ENCODE measurements at regions not wholly inside any gene's neighbourhood (a gene's known extent, or its start where the extent isn't known, plus 50 kb on each side); places are given as distances from the start of the nearest gene placed in this dataset.

DNA sequence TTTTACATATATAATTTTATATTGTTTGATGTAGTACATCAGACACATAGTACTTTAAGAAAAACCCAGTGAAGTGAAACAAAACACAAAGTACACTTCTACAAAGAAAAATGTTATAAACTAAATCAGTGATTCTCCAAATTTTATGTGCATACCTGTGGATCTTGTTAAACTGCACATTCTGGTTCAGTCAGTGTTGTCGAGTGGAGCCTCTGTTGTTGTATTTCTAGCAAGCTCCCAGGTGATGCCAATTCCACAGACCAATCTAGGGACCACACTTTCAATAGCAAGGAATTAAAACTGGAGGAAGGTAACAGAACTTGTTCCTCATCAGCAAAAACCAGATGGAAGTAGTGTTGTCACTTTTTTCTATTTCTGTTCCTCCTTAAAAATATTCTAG lies 183.8 kb upstream of the CD180 start:
- Histone ChIP-seq H3K4me3 (no peak overlapping the region), H3K9me3 (replicated peaks; ENCODE audit: control insufficient read depth, insufficient read depth, low read length) (no peaks in the 10 kb centered on the region), H3K4me1 (ENCODE audit: control insufficient read depth, insufficient read depth, low read length) (no peaks in the 10 kb centered on the region), H3K9ac (ENCODE audit: control insufficient read depth, insufficient read depth, low read length) (no peak overlapping the region), H3K27ac (ENCODE audit: control insufficient read depth, insufficient read depth) (no peak overlapping the region), H4K20me1 (ENCODE audit: control insufficient read depth, insufficient read depth) (no peaks in the 10 kb centered on the region), H3K4me2 (ENCODE audit: control insufficient read depth, insufficient read depth) (no peak overlapping the region), H3K79me2 (ENCODE audit: control insufficient read depth, insufficient read depth, low read length) (no peaks in the 10 kb centered on the region), H2AFZ (ENCODE audit: control insufficient read depth, low read depth, low read length) (no peak overlapping the region), H3K27me3 (replicated peaks in 1 of 2; ENCODE audit: control insufficient read depth in 2 of 2, insufficient read depth in 2 of 2, low read length in 1 of 2) (no peaks in the 10 kb centered on the region), H3K36me3 (ENCODE audit: control insufficient read depth in 2 of 2, insufficient read depth in 2 of 2, low read length in 1 of 2) (no peaks in the 10 kb centered on the region)
- SMC1A ChIA-PET (ENCODE audit: uncharacterized antibody, unreplicated experiment): interaction anchor here (1.2 kb wide), 1 partner anchor 891 kb away, joined by 4 read pairs; no protein-coding TSS in a partner anchor
- in situ Hi-C loops (cut with MboI) (no loop called here), intact Hi-C loops (cut with micrococcal nuclease; ENCODE audit: unreplicated experiment) (no loop called here)
- RAD21 ChIA-PET (ENCODE audit: unreplicated experiment): no interaction called here
- no peak for ATAC-seq
- CTCF ChIA-PET: no interaction called here
- 20% methylated on average over 1 of the region's 1 CpG for WGBS (ENCODE audit: insufficient coverage, insufficient replicate concordance, low lambda C conversion rate, missing lambda C conversion rate)
- BruUV-seq (replicated peaks): no TSS peak
- no peak for DNase-seq (ENCODE audit: low read depth, low spot score)
- POLR2A ChIA-PET: no interaction called here
- FAIRE-seq: no peak
- no peak for TF ChIP-seq ESRRA (IDR thresholded peaks at IDR 0.05; ENCODE audit: low read length)
- no peak for TF ChIP-seq ETV6 (conservative IDR thresholded peaks at IDR 0.05 in 1 of 2, IDR thresholded peaks at IDR 0.05 in 1 of 2; ENCODE audit: borderline replicate concordance in 1 of 2, low read depth in 1 of 2)
- no peak for TF ChIP-seq ZNF274 (IDR thresholded peaks at IDR 0.05; ENCODE audit: insufficient read depth, insufficient read length)
- TF ChIP-seq RELA (IDR thresholded peaks at IDR 0.05; ENCODE audit: borderline replicate concordance, partially characterized antibody): no peak
- TF ChIP-seq PAX5 (IDR thresholded peaks at IDR 0.05; ENCODE audit: borderline replicate concordance, low read depth, low read length): no peak
- no peak for TF ChIP-seq MXI1 (IDR thresholded peaks at IDR 0.05; ENCODE audit: low read depth, low read length)
- TF ChIP-seq, protein P1, sequence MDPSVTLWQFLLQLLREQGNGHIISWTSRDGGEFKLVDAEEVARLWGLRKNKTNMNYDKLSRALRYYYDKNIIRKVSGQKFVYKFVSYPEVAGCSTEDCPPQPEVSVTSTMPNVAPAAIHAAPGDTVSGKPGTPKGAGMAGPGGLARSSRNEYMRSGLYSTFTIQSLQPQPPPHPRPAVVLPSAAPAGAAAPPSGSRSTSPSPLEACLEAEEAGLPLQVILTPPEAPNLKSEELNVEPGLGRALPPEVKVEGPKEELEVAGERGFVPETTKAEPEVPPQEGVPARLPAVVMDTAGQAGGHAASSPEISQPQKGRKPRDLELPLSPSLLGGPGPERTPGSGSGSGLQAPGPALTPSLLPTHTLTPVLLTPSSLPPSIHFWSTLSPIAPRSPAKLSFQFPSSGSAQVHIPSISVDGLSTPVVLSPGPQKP (IDR thresholded peaks at IDR 0.05; ENCODE audit: low read depth, low read length): no peak
- TF ChIP-seq, protein P2, sequence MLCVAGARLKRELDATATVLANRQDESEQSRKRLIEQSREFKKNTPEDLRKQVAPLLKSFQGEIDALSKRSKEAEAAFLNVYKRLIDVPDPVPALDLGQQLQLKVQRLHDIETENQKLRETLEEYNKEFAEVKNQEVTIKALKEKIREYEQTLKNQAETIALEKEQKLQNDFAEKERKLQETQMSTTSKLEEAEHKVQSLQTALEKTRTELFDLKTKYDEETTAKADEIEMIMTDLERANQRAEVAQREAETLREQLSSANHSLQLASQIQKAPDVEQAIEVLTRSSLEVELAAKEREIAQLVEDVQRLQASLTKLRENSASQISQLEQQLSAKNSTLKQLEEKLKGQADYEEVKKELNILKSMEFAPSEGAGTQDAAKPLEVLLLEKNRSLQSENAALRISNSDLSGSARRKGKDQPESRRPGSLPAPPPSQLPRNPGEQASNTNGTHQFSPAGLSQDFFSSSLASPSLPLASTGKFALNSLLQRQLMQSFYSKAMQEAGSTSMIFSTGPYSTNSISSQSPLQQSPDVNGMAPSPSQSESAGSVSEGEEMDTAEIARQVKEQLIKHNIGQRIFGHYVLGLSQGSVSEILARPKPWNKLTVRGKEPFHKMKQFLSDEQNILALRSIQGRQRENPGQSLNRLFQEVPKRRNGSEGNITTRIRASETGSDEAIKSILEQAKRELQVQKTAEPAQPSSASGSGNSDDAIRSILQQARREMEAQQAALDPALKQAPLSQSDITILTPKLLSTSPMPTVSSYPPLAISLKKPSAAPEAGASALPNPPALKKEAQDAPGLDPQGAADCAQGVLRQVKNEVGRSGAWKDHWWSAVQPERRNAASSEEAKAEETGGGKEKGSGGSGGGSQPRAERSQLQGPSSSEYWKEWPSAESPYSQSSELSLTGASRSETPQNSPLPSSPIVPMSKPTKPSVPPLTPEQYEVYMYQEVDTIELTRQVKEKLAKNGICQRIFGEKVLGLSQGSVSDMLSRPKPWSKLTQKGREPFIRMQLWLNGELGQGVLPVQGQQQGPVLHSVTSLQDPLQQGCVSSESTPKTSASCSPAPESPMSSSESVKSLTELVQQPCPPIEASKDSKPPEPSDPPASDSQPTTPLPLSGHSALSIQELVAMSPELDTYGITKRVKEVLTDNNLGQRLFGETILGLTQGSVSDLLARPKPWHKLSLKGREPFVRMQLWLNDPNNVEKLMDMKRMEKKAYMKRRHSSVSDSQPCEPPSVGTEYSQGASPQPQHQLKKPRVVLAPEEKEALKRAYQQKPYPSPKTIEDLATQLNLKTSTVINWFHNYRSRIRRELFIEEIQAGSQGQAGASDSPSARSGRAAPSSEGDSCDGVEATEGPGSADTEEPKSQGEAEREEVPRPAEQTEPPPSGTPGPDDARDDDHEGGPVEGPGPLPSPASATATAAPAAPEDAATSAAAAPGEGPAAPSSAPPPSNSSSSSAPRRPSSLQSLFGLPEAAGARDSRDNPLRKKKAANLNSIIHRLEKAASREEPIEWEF (IDR thresholded peaks at IDR 0.05; ENCODE audit: insufficient replicate concordance, low read depth, low read length): no peak
- no peak for TF ChIP-seq POLR2A (IDR thresholded peaks at IDR 0.05; ENCODE audit: low read depth, low read length)
- no peak for TF ChIP-seq BCL11A (IDR thresholded peaks at IDR 0.05; ENCODE audit: low read depth, low read length)
- TF ChIP-seq BRCA1 (IDR thresholded peaks at IDR 0.05; ENCODE audit: low read depth, low read length): no peak
- TF ChIP-seq MTA2 (IDR thresholded peaks at IDR 0.05; ENCODE audit: low read depth): no peak
- TF ChIP-seq SUZ12 (IDR thresholded peaks at IDR 0.05; ENCODE audit: unreplicated experiment): no peak
- TF ChIP-seq, protein P3, sequence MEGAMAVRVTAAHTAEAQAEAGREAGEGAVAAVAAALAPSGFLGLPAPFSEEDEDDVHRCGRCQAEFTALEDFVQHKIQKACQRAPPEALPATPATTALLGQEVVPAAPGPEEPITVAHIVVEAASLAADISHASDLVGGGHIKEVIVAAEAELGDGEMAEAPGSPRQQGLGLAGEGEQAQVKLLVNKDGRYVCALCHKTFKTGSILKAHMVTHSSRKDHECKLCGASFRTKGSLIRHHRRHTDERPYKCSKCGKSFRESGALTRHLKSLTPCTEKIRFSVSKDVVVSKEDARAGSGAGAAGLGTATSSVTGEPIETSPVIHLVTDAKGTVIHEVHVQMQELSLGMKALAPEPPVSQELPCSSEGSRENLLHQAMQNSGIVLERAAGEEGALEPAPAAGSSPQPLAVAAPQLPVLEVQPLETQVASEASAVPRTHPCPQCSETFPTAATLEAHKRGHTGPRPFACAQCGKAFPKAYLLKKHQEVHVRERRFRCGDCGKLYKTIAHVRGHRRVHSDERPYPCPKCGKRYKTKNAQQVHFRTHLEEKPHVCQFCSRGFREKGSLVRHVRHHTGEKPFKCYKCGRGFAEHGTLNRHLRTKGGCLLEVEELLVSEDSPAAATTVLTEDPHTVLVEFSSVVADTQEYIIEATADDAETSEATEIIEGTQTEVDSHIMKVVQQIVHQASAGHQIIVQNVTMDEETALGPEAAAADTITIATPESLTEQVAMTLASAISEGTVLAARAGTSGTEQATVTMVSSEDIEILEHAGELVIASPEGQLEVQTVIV (IDR thresholded peaks at IDR 0.05; ENCODE audit: borderline replicate concordance, partially characterized antibody): no peak
- TF ChIP-seq, protein P4, sequence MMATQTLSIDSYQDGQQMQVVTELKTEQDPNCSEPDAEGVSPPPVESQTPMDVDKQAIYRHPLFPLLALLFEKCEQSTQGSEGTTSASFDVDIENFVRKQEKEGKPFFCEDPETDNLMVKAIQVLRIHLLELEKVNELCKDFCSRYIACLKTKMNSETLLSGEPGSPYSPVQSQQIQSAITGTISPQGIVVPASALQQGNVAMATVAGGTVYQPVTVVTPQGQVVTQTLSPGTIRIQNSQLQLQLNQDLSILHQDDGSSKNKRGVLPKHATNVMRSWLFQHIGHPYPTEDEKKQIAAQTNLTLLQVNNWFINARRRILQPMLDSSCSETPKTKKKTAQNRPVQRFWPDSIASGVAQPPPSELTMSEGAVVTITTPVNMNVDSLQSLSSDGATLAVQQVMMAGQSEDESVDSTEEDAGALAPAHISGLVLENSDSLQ (IDR thresholded peaks at IDR 0.05): no peak
- TF ChIP-seq CBX5 (IDR thresholded peaks at IDR 0.05; ENCODE audit: low read depth): no peak
